GM12878 (cell line): ENCODE measurements at regions not wholly inside any gene's neighbourhood (a gene's known extent, or its start where the extent isn't known, plus 50 kb on each side); places are given as distances from the start of the nearest gene placed in this dataset.

ENCODE experiments used
- ATAC-seq: fragments of 200-7000 bp; cut with Tn5 transposase; 3 replicates; pipeline ENCODE4 v1.9.1; 2020; ENCODE audit warnings: mild to moderate bottlenecking, moderate library complexity
- BruUV-seq: library from RNA; stranded (reverse); fragments of 400-500 nt; replicated peaks from 2 replicates; lab custom pipeline; 2021; lab: Mats Ljungman, UMichigan
- CTCF ChIA-PET: fragments of 300-600 bp; sonication (Branson Sonifier 250); formaldehyde crosslinking; extraction: SDS; loops from one replicate; lab custom pipeline; 2021; ENCODE audit warnings: inconsistent platforms; lab: Yijun Ruan, JAX
- POLR2A ChIA-PET: fragments of 350-600 bp; formaldehyde crosslinking; extraction: SDS; loops from one replicate; lab custom pipeline; 2021; ENCODE audit warnings: inconsistent platforms; lab: Charles Lee
- RAD21 ChIA-PET: fragments of 300-600 bp; sonication (Branson Sonifier 250); formaldehyde crosslinking; loops from one replicate; lab custom pipeline; 2023; ENCODE audit warnings: antibody characterized with exemption; ENCODE audit not compliant: unreplicated experiment; lab: Charles Lee
- SMC1A ChIA-PET: fragments of 300-600 bp; sonication (Branson Sonifier 250); formaldehyde crosslinking; loops from one replicate; lab custom pipeline; 2023; ENCODE audit not compliant: unreplicated experiment, uncharacterized antibody; lab: Charles Lee
- DNase-seq: peaks from one replicate; pipeline ENCODE4 v3.0.0-alpha.2; 2011; ENCODE audit warnings: low read depth, low spot score
- FAIRE-seq: peaks from 3 replicates; lab custom pipeline; 2011; peaks lifted over from hg19 to GRCh38; lab: Jason Lieb, UNC
- H2AFZ ChIP-seq: 2 replicates; pipeline ENCODE4 v1.6.0; 2011; ENCODE audit warnings: low read depth, low read length, control low read depth; ENCODE audit not compliant: control insufficient read depth
- H3K27ac ChIP-seq: 2 replicates; pipeline ENCODE4 v1.5.1; 2011; ENCODE audit warnings: control low read depth; ENCODE audit not compliant: control insufficient read depth, insufficient read depth
- H3K27me3 ChIP-seq, 2 experiments: replicated peaks in 1 of 2; 2 replicates each; pipeline versions ENCODE4 v1.6.0 to v1.6.1; 2011; ENCODE audit warnings: low read length in 1 of 2; ENCODE audit not compliant: control insufficient read depth in 2 of 2, insufficient read depth in 2 of 2
- H3K36me3 ChIP-seq, 2 experiments: 2 replicates each; pipeline ENCODE4 v1.5.1; 2011; ENCODE audit warnings: low read length in 1 of 2; ENCODE audit not compliant: control insufficient read depth in 2 of 2, insufficient read depth in 2 of 2
- H3K4me1 ChIP-seq: 2 replicates; pipeline ENCODE4 v1.6.1; 2011; ENCODE audit warnings: mild to moderate bottlenecking, low read length, moderate library complexity, mixed read lengths; ENCODE audit not compliant: control insufficient read depth, insufficient read depth
- H3K4me2 ChIP-seq: 2 replicates; pipeline ENCODE4 v1.6.0; 2011; ENCODE audit warnings: control low read depth; ENCODE audit not compliant: control insufficient read depth, insufficient read depth
- H3K4me3 ChIP-seq: fragments of 200-600 bp; sonication (generic); 2 replicates; pipeline ENCODE4 v1.5.1; 2016
- H3K79me2 ChIP-seq: 2 replicates; pipeline ENCODE4 v1.6.0; 2011; ENCODE audit warnings: low read length; ENCODE audit not compliant: control insufficient read depth, insufficient read depth
- H3K9ac ChIP-seq: 2 replicates; pipeline ENCODE4 v1.8.0; 2011; ENCODE audit warnings: low read length, control low read depth, mixed read lengths; ENCODE audit not compliant: control insufficient read depth, insufficient read depth
- H3K9me3 ChIP-seq: replicated peaks from 3 replicates; pipeline ENCODE4 v1.5.1; 2011; ENCODE audit warnings: mild to moderate bottlenecking, low read length; ENCODE audit not compliant: control insufficient read depth, insufficient read depth
- H4K20me1 ChIP-seq: 2 replicates; pipeline ENCODE4 v1.6.0; 2011; ENCODE audit not compliant: control insufficient read depth, insufficient read depth
- BHLHE40 ChIP-seq, 2 experiments: fragments of 450-650 bp in 1 of 2; IDR thresholded peaks; 2 replicates each; pipeline ENCODE4 v1.6.1; 2011 to 2017; ENCODE audit warnings: low read depth in 2 of 2, borderline replicate concordance in 1 of 2, improper control_type of control experiment in 1 of 2, low read length in 1 of 2, mild to moderate bottlenecking in 1 of 2
- CBFB ChIP-seq: IDR thresholded peaks from 2 replicates; pipeline ENCODE4 v1.6.1; 2016; ENCODE audit warnings: antibody characterized with exemption, low read depth
- CBX3 ChIP-seq: fragments of 200-600 bp; sonication (generic); IDR thresholded peaks from 2 replicates; pipeline ENCODE4 v1.6.1; 2016; ENCODE audit warnings: low read depth, borderline replicate concordance
- CHD4 ChIP-seq: fragments of 200-600 bp; sonication (generic); IDR thresholded peaks from 2 replicates; pipeline ENCODE4 v1.6.1; 2016; ENCODE audit warnings: mild to moderate bottlenecking
- FOS ChIP-seq: IDR thresholded peaks from 3 replicates; pipeline ENCODE4 v1.6.1; 2011; ENCODE audit warnings: borderline replicate concordance; ENCODE audit not compliant: insufficient read length; ENCODE audit errors: extremely low read depth
- IRF4 ChIP-seq: IDR thresholded peaks from 2 replicates; pipeline ENCODE4 v1.6.1; 2011; ENCODE audit warnings: low read depth, low read length
- KDM1A ChIP-seq: fragments of 200-600 bp; sonication (generic); IDR thresholded peaks from 2 replicates; pipeline ENCODE4 v1.6.1; 2016; ENCODE audit warnings: borderline replicate concordance
- MTA3 ChIP-seq: IDR thresholded peaks from 2 replicates; pipeline ENCODE4 v1.6.1; 2012; ENCODE audit warnings: low read length, inconsistent platforms, borderline replicate concordance
- MYB ChIP-seq: fragments of 150-350 bp; IDR thresholded peaks from 2 replicates; pipeline ENCODE4 v1.6.1; 2014; ENCODE audit warnings: mild to moderate bottlenecking, low read depth, low read length, borderline replicate concordance
- NR2F1 ChIP-seq: fragments of 450-650 bp; conservative IDR thresholded peaks from 2 replicates; pipeline ENCODE4 v1.6.1; 2017; ENCODE audit warnings: mild to moderate bottlenecking
- NRF1 ChIP-seq: conservative IDR thresholded peaks from 2 replicates; pipeline ENCODE4 v1.6.1; 2011; ENCODE audit warnings: mild to moderate bottlenecking, low read depth, low read length, improper control_type of control experiment
- RAD21 ChIP-seq: IDR thresholded peaks from 2 replicates; pipeline ENCODE4 v1.6.1; 2011; ENCODE audit warnings: mild to moderate bottlenecking, low read depth, low read length, moderate library complexity; ENCODE audit not compliant: insufficient read depth
- RB1 ChIP-seq: fragments of 450-650 bp; formaldehyde crosslinking; IDR thresholded peaks from 2 replicates; pipeline ENCODE4 v1.6.1; 2017; ENCODE audit warnings: mild to moderate bottlenecking, borderline replicate concordance
- SMAD1 ChIP-seq: fragments of 450-650 bp; IDR thresholded peaks from 2 replicates; pipeline ENCODE4 v1.6.1; 2018; ENCODE audit warnings: mild to moderate bottlenecking, low read depth; ENCODE audit not compliant: partially characterized antibody
- WGBS: methylation state at CpG from one replicate; pipeline ENCODE4 v1.1.6; 2016; ENCODE audit warnings: low lambda C conversion rate; ENCODE audit not compliant: insufficient replicate concordance, insufficient coverage; ENCODE audit errors: missing lambda C conversion rate; 5-methylcytosine and 5-hydroxymethylcytosine counted together
- in situ Hi-C: fragments of 300-500 bp; cut with MboI; formaldehyde crosslinking; loops from 9 replicates; pipeline ENCODE4 v1.14.3; 2018; ENCODE audit warnings: mixed read lengths
- intact Hi-C: fragments of 100-400 bp; cut with micrococcal nuclease; formaldehyde crosslinking; loops from one replicate; pipeline ENCODE4 v1.14.2; 2022; ENCODE audit not compliant: unreplicated experiment
- TF ChIP-seq, protein P1 (sequence below): fragments of 150-350 bp; IDR thresholded peaks from 2 replicates; pipeline ENCODE4 v1.6.1; 2014; ENCODE audit warnings: mild to moderate bottlenecking, low read depth, low read length
- TF ChIP-seq, protein P2 (sequence below): IDR thresholded peaks from 2 replicates; pipeline ENCODE4 v1.6.1; 2011; ENCODE audit warnings: low read depth, low read length, improper control_type of control experiment, borderline replicate concordance
- TF ChIP-seq, protein P3 (sequence below): IDR thresholded peaks from 2 replicates; pipeline ENCODE4 v1.6.1; 2012; ENCODE audit warnings: low read length, inconsistent platforms
- TF ChIP-seq, protein P4 (sequence below): fragments of 450-650 bp; IDR thresholded peaks from 2 replicates; pipeline ENCODE4 v1.6.1; 2017; ENCODE audit warnings: borderline replicate concordance

DNA sequence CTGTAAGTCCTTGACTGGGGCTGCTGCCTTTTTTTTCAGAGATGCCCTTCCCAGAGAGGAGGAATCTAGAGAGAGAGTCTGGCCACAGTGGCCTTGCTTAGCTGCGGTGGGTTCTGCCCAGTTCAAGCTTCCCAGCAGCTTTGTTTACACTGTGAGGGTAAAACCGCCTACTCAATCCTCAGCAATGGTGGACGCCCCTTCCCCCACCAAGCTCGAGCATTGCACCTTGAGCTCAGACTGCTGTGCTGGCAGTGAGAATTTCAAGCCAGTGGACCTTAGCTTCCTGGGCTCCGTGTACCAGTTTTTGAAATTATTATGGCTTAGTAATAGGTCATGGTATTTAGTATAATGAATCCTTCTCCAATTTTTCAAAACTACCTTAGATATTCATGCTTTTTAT is 395.4 kb downstream of the NPIPA7 start (continued):
- TF ChIP-seq, protein P1, sequence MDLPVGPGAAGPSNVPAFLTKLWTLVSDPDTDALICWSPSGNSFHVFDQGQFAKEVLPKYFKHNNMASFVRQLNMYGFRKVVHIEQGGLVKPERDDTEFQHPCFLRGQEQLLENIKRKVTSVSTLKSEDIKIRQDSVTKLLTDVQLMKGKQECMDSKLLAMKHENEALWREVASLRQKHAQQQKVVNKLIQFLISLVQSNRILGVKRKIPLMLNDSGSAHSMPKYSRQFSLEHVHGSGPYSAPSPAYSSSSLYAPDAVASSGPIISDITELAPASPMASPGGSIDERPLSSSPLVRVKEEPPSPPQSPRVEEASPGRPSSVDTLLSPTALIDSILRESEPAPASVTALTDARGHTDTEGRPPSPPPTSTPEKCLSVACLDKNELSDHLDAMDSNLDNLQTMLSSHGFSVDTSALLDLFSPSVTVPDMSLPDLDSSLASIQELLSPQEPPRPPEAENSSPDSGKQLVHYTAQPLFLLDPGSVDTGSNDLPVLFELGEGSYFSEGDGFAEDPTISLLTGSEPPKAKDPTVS = no peak

DNA sequence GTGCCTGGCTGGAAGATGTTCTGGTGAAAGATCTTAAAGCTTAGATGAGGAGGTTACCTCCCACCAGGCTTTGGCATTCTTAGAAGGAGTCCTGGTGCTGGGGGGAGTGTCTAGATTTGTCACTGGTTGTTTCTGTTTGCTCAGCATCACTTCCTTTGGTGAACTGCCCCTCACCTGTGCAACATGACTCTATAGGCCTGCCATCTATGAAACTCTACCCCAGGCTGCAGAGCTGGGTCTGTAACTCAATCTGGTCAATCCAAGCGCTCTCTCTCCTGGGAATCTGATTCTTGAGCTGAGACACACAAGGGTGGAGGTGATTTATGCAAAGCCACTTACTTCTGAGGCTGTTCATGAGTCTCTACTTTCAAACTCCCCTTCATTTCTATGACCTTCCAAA is 399.4 kb downstream of the NPIPA7 start:
- H3K4me3 ChIP-seq = no peak overlapping the region
- no peak for TF ChIP-seq NRF1
- no peak for TF ChIP-seq CHD4
- TF ChIP-seq, protein P2, sequence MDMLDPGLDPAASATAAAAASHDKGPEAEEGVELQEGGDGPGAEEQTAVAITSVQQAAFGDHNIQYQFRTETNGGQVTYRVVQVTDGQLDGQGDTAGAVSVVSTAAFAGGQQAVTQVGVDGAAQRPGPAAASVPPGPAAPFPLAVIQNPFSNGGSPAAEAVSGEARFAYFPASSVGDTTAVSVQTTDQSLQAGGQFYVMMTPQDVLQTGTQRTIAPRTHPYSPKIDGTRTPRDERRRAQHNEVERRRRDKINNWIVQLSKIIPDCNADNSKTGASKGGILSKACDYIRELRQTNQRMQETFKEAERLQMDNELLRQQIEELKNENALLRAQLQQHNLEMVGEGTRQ = no peak
- TF ChIP-seq IRF4 = no peak
- TF ChIP-seq BHLHE40 (IDR thresholded peaks at IDR 0.05; ENCODE audit: borderline replicate concordance in 1 of 2, low read depth in 2 of 2, low read length in 1 of 2) = no peak
- no peak for TF ChIP-seq CBX3
- no peak for TF ChIP-seq SMAD1
- TF ChIP-seq NR2F1 = no peak
- TF ChIP-seq, protein P3, sequence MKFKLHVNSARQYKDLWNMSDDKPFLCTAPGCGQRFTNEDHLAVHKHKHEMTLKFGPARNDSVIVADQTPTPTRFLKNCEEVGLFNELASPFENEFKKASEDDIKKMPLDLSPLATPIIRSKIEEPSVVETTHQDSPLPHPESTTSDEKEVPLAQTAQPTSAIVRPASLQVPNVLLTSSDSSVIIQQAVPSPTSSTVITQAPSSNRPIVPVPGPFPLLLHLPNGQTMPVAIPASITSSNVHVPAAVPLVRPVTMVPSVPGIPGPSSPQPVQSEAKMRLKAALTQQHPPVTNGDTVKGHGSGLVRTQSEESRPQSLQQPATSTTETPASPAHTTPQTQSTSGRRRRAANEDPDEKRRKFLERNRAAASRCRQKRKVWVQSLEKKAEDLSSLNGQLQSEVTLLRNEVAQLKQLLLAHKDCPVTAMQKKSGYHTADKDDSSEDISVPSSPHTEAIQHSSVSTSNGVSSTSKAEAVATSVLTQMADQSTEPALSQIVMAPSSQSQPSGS = no peak
- TF ChIP-seq, protein P4, sequence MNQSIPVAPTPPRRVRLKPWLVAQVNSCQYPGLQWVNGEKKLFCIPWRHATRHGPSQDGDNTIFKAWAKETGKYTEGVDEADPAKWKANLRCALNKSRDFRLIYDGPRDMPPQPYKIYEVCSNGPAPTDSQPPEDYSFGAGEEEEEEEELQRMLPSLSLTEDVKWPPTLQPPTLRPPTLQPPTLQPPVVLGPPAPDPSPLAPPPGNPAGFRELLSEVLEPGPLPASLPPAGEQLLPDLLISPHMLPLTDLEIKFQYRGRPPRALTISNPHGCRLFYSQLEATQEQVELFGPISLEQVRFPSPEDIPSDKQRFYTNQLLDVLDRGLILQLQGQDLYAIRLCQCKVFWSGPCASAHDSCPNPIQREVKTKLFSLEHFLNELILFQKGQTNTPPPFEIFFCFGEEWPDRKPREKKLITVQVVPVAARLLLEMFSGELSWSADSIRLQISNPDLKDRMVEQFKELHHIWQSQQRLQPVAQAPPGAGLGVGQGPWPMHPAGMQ = no peak
- TF ChIP-seq KDM1A = no peak
- no peak for TF ChIP-seq MYB
- TF ChIP-seq FOS = no peak
- TF ChIP-seq RB1 = no peak
- TF ChIP-seq CBFB = no peak
- TF ChIP-seq MTA3 = no peak
- no peak for TF ChIP-seq RAD21
- TF ChIP-seq, all 136 proteins: peak for 0
- H3K4me2 ChIP-seq = no peak overlapping the region
- SMC1A ChIA-PET = no interaction called here
- no peak for ATAC-seq
- no peaks in the 10 kb centered on the region; a peak in 1 of 4 replicates for H3K27me3 ChIP-seq
- H3K27ac ChIP-seq = no peak overlapping the region
- FAIRE-seq = no peak
- H4K20me1 ChIP-seq = no peaks in the 10 kb centered on the region
- no peaks in the 10 kb centered on the region for H3K36me3 ChIP-seq
- RAD21 ChIA-PET = no interaction called here
- intact Hi-C loops (no loop called here), in situ Hi-C loops (no loop called here)
- H2AFZ ChIP-seq = no peak overlapping the region
- WGBS = 0% methylated on average over 1 of the region's 1 CpG
- H3K9ac ChIP-seq = no peak overlapping the region
- H3K79me2 ChIP-seq = no peaks in the 10 kb centered on the region
- no TSS peak for BruUV-seq
- CTCF ChIA-PET = no interaction called here
- H3K4me1 ChIP-seq = no peaks in the 10 kb centered on the region
- POLR2A ChIA-PET = no interaction called here
- no peaks in the 10 kb centered on the region for H3K9me3 ChIP-seq
- DNase-seq = no peak
